Activated CD4-positive, alpha-beta T cell treated with anti-CD3 and anti-CD28 coated beads, Interleukin-2, Interleukin-4, amounts not matched to agents 100 ng/mL and 50 ng/mL, durations not matched to agents 16 hours and 8 hours (primary cell): ENCODE measurements at regions not wholly inside any gene's neighbourhood (a gene's known extent, or its start where the extent isn't known, plus 50 kb on each side); places are given as distances from the start of the nearest gene placed in this dataset.

ENCODE experiments used
- DNase-seq: peaks from one replicate; pipeline ENCODE4 v3.0.0-alpha.2; 2020; ENCODE audit warnings: low spot score

GRCh38 chr22:44592126-44592823 lies 94.2 kb upstream of the RTL6 start:
- no peak for DNase-seq

GRCh38 chr22:44591146-44591790 lies 93.2 kb upstream of the RTL6 start:
- no peak for DNase-seq

DNA sequence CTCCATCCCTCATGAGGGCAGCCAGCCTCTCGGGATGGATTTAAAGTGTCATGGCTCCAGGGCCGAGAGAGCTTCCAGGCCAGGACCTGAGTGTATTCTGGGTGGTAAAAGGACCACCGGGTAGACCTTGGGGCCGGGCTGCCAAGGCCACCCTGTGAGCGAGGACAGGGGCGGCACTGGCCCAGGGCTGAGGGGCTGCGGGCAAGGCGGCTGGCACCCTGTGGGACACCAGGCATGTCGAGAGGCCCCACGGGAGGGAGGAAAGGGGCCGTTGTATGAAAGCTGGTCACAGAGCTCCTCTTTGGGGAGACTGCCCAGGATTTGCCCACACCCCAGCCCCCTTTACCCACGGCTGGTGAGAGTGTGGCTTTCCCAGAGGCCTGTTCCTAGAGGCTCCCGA lies 92.3 kb upstream of the RTL6 start:
- DNase-seq: no peak

GRCh38 chr22:44589831-44590230 lies 91.8 kb upstream of the RTL6 start:
- DNase-seq: no peak

DNA sequence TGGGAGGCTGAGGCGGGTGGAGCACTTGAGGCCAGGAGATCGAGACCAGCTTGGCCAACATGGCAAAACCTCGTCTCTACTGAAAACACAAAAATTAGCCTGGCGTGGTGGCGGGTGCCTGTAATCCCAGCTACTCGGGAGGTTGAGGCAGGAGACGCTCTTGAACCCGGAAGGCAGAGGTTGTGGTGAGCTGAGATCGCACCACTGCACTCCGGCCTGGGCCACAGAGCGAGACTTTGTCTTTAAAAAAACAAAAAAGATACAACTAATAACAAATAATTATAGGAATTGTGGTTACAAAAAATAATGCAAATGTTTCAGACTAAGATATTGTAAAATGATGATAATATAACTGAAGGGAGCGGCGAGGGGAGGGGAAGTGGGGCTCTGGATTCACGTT lies 90.3 kb upstream of the RTL6 start:
- no peak for DNase-seq

- DNase-seq: no peak
These were observed 89.8 kb upstream of the RTL6 start for GRCh38 chr22:44587737-44588310.

- DNase-seq: no peak
These were observed 89.1 kb upstream of the RTL6 start for GRCh38 chr22:44586999-44587736.

GRCh38 chr22:44586351-44586990 lies 88.4 kb upstream of the RTL6 start:
- no peak for DNase-seq

GRCh38 chr22:44585559-44586350 lies 87.7 kb upstream of the RTL6 start:
- DNase-seq: no peak

GRCh38 chr22:44584256-44584902 lies 86.3 kb upstream of the RTL6 start:
- DNase-seq: no peak

DNA sequence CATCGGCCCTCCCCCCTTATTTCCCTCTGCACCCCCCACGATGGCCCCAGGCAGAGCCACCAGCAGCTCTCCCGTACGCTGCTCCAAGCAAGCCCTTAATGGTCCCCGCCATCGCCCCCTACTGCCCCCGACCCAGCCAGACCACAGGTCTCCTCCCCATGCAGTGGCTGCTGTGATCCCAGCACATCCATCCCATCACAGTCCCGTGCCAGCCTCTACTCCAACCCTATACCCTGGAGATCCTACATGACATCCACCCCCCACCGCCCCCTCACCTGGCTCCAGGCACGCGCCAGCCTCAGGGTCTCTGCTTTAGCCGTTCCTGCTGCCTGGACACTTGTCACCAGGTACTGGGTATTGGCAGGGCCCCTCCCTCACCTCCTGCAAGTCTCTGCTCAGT lies 85.8 kb upstream of the RTL6 start:
- DNase-seq: no peak

- no peak for DNase-seq
These were observed 85.2 kb upstream of the RTL6 start for GRCh38 chr22:44583061-44583760.

DNA sequence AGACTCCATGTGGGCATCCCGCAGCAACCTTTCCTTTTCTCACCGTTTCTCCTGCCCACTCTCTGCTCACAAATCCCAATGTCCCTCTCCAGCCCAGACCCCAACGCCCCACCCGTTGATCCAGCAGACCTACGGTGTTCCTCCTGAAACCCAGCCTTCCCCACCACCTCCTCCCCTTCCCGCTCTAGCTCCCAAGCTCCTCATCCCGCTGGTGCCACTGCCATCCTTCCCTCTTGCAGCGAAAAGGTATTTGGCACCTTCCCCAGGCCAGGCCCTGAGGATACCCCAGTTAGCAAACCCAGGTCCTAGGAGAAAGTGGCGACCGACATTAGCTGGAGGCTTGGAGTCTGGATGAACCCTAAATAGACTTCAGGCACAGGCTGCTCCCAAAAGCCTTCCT lies 84.0 kb upstream of the RTL6 start:
- no peak for DNase-seq

DNA sequence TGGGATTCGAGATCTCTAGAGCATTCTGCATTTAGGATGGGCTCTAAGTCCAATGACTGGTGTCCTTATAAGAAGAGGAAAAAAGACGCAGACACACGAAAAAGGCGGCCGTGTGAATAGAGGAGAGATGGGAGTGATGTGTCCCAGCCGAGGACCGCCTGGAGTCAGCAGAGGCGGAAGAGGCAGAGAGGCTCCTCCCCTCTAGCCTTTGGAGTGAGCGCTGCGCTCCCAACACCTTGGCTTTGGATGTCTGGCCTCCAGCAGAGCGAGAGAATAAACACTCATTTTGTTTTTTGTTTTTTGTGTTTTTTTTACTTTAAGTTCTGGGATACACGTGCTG lies 83.0 kb upstream of the RTL6 start:
- no peak for DNase-seq

DNA sequence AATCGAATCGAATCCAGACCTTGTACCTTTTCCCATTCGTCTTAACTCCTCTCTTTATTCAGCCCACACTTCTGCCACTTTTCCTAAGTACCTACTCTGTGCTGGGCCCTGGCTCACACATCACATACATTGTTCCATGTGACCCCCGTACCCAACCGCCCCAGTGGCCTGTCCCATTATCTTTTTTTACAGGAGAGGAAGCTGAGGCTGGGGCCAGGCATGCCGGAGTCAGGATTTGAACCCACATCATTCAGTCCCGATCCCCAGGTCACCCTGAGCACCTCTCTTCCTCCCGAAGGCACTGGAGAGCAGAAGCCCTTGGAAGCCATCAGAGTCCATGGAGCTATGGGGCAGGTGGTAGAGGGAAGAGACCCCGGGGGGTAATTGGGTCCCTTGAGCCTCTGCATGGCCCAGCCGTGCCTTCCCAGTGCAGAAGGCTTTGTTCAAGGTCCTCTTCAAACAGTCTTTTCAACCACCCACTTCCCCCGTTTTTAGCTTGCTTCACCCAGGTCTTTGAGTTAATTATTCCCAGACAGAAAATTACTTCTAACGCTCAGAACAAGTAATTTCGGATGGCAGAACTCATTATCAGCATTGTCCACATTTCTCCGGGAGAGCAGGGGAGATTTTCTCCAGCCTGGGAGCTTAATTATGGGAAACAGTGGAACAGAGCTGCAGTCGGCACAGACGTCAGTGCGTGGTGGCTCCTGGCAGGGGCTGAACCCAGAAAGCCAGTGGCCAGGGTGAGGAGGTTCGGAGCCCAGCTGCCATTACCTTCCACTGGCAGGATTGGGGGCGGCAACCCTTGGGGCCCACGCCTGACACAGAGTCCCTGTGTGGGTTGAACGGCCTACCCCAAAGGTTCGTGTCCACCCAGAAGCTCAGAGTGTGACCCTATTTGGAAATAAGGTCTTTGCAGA lies 82.4 kb upstream of the RTL6 start:
- no peak for DNase-seq

DNA sequence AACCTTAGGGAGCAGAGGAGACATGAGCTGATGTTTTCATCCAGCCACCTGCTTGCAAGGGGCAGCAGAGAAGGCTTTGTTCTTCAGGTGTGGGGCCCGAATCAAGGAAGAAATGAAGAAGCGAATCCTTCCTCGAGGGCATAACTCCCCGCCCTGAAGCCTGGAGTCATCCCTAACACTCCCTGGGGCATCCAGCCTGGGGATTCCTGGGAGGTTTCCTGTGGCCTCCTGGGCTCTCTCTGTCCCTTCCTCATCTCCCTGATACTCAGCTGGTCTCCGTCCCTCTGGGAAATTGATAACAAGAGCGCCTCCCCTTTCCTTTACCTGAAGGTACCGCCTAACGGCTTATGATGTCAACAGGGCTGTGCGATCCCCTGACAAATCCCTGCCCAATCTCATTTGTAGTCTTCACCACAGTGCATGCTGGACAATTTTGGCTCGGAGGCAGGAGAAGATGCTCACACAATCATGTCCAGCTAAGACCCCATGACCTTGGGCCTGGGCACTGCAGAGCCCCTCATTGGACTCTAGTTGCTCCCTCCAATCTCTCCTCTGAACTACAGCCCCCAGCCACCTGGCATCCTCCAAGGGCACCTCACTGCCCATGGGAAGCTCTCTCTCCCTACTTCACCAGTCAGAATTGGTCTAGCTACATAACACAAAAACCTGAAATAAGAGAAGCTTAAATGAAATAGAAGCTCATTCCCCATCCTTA lies 80.6 kb upstream of the RTL6 start:
- DNase-seq: no peak

GRCh38 chr22:44578110-44578457 lies 80.1 kb upstream of the RTL6 start:
- no peak for DNase-seq

GRCh38 chr22:44577391-44578109 lies 79.5 kb upstream of the RTL6 start:
- no peak for DNase-seq
